Hepatocyte (in vitro differentiated cells): ENCODE measurements at regions not wholly inside any gene's neighbourhood (a gene's known extent, or its start where the extent isn't known, plus 50 kb on each side); places are given as distances from the start of the nearest gene placed in this dataset.

Experiments
- CTCF ChIP-seq: fragments of 200-600 bp; sonication (generic); IDR thresholded peaks from 2 replicates; pipeline ENCODE4 v1.5.1; 2016; ENCODE audit warnings: antibody characterized with exemption, mild to moderate bottlenecking; ENCODE audit not compliant: poor library complexity
- EZH2 ChIP-seq: fragments of 200-600 bp; sonication (generic); IDR thresholded peaks from 2 replicates; pipeline ENCODE4 v1.6.1; 2016; ENCODE audit warnings: antibody characterized with exemption, mild to moderate bottlenecking, borderline replicate concordance

GRCh38 chr12:126937431-126937830 is 1329.5 kb upstream of the TMEM132C start:
- no peak for TF ChIP-seq CTCF
- TF ChIP-seq EZH2, result no peak
